ENCODE measurements at regions not wholly inside any gene's neighbourhood (a gene's known extent, or its start where the extent isn't known, plus 50 kb on each side); places are given as distances from the start of the nearest gene placed in this dataset.

DNA sequence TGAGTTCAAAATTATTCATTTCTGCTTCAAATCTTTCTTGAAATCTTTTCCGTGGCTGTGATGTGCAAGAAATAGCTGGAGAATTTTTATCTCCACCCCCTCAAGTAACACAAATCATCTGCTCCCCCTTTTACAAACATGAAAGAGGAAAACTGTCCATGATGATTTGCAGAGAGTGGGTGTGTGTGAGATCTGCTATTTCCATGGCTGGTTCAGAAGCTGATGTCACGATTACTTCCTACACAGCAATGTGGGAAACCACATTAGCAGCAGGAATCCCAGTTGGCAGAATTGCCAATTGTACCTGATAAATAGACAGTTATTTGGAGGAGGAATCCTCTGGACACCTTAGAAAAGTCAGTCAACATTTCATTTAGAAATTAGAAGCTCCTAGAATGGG lies 75.2 kb upstream of the GRM7 start:
- TF ChIP-seq, protein P1, sequence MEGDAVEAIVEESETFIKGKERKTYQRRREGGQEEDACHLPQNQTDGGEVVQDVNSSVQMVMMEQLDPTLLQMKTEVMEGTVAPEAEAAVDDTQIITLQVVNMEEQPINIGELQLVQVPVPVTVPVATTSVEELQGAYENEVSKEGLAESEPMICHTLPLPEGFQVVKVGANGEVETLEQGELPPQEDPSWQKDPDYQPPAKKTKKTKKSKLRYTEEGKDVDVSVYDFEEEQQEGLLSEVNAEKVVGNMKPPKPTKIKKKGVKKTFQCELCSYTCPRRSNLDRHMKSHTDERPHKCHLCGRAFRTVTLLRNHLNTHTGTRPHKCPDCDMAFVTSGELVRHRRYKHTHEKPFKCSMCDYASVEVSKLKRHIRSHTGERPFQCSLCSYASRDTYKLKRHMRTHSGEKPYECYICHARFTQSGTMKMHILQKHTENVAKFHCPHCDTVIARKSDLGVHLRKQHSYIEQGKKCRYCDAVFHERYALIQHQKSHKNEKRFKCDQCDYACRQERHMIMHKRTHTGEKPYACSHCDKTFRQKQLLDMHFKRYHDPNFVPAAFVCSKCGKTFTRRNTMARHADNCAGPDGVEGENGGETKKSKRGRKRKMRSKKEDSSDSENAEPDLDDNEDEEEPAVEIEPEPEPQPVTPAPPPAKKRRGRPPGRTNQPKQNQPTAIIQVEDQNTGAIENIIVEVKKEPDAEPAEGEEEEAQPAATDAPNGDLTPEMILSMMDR (conservative IDR thresholded peaks at IDR 0.05; ENCODE audit: low read length), result no peak
- TF ChIP-seq EZH2phosphoT487 (IDR thresholded peaks at IDR 0.05; ENCODE audit: borderline replicate concordance), result no peak

All from Loucy (cell line).